HEK293T (cell line): ENCODE measurements at regions not wholly inside any gene's neighbourhood (a gene's known extent, or its start where the extent isn't known, plus 50 kb on each side); places are given as distances from the start of the nearest gene placed in this dataset.

ENCODE experiments used
- CTCF ChIA-PET: fragments of 350-600 bp; formaldehyde crosslinking; extraction: SDS; loops from one replicate; lab custom pipeline; 2021; ENCODE audit warnings: antibody characterized with exemption, inconsistent platforms; lab: Yijun Ruan, JAX
- POLR2A ChIA-PET: fragments of 350-600 bp; formaldehyde crosslinking; extraction: SDS; loops from one replicate; lab custom pipeline; 2020; ENCODE audit warnings: antibody characterized with exemption, inconsistent platforms; lab: Yijun Ruan, JAX
- DNase-seq: peaks from one replicate; pipeline ENCODE4 v3.0.0; 2012; ENCODE audit warnings: mixed read lengths; ENCODE audit errors: extremely low spot score
- ARNT ChIP-seq: fragments of 450-650 bp; IDR thresholded peaks from 2 replicates; pipeline ENCODE4 v1.6.1; 2017; ENCODE audit warnings: mild to moderate bottlenecking
- BHLHE40 ChIP-seq: fragments of 450-650 bp; IDR thresholded peaks from 2 replicates; pipeline ENCODE4 v1.6.1; 2016; ENCODE audit warnings: mild to moderate bottlenecking, moderate library complexity, borderline replicate concordance
- CTBP1 ChIP-seq: fragments of 450-650 bp; IDR thresholded peaks from 2 replicates; pipeline ENCODE4 v1.6.1; 2016; ENCODE audit warnings: borderline replicate concordance
- ELF4 ChIP-seq: fragments of 450-650 bp; IDR thresholded peaks from 2 replicates; pipeline ENCODE4 v1.6.1; 2017; ENCODE audit warnings: antibody characterized with exemption
- FOXA1 ChIP-seq: fragments of 450-650 bp; IDR thresholded peaks from 2 replicates; pipeline ENCODE4 v1.6.1; 2016; ENCODE audit warnings: mild to moderate bottlenecking
- FOXK2 ChIP-seq: fragments of 450-650 bp; IDR thresholded peaks from 2 replicates; pipeline ENCODE4 v1.6.1; 2016; ENCODE audit warnings: mild to moderate bottlenecking
- FOXM1 ChIP-seq: fragments of 450-650 bp; IDR thresholded peaks from 2 replicates; pipeline ENCODE4 v1.6.1; 2017; ENCODE audit warnings: mild to moderate bottlenecking, borderline replicate concordance
- HDGF ChIP-seq: fragments of 450-650 bp; IDR thresholded peaks from 2 replicates; pipeline ENCODE4 v1.6.1; 2017; ENCODE audit warnings: antibody characterized with exemption, borderline replicate concordance
- L3MBTL2 ChIP-seq: fragments of 450-650 bp; conservative IDR thresholded peaks from 2 replicates; pipeline ENCODE4 v1.6.1; 2016; ENCODE audit warnings: mild to moderate bottlenecking
- LEF1 ChIP-seq: fragments of 450-650 bp; IDR thresholded peaks from 2 replicates; pipeline ENCODE4 v1.6.1; 2017; ENCODE audit warnings: mild to moderate bottlenecking, borderline replicate concordance
- NFRKB ChIP-seq: fragments of 450-650 bp; IDR thresholded peaks from 2 replicates; pipeline ENCODE4 v1.6.1; 2016; ENCODE audit warnings: mild to moderate bottlenecking, moderate library complexity
- SP1 ChIP-seq: fragments of 450-650 bp; IDR thresholded peaks from 2 replicates; pipeline ENCODE4 v1.6.1; 2017
- SUZ12 ChIP-seq: fragments of 450-650 bp; IDR thresholded peaks from 2 replicates; pipeline ENCODE4 v1.6.1; 2016; ENCODE audit warnings: mild to moderate bottlenecking
- TARDBP ChIP-seq: fragments of 450-650 bp; IDR thresholded peaks from 2 replicates; pipeline ENCODE4 v1.6.1; 2016
- ZNF384 ChIP-seq: fragments of 450-650 bp; IDR thresholded peaks from 2 replicates; pipeline ENCODE4 v1.6.1; 2016
- TF ChIP-seq, protein P1 (sequence below): fragments of 450-650 bp; IDR thresholded peaks from 2 replicates; pipeline ENCODE4 v1.6.1; 2016

DNA sequence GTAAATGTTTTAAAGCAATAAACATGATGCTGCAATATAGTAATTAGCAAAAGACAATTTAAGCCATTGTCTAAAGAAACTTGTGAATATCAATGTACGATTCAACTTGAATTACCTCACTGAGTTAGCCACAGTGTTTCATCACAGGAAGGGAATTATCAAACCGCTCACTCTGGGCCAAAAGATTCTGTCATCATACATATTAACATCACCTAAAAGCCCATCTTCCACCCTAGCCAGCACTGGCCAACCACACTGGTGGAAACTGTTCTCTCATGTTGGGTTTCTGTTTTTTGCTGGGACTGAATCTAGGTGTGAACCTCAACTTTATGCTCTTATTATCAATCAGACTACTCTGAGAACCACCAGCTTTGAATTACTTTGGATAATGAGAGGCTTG is 497.7 kb upstream of the THBS1 start:
- DNase-seq: no peak
- POLR2A ChIA-PET: no interaction called here
- TF ChIP-seq NFRKB (no peak), TARDBP (no peak), ZNF384 (no peak), FOXM1 (no peak), ARNT (no peak), LEF1 (no peak), BHLHE40 (no peak), SP1 (no peak), CTBP1 (no peak), FOXA1 (no peak), L3MBTL2 (no peak), ELF4 (no peak), FOXK2 (no peak)
- TF ChIP-seq, protein P1, sequence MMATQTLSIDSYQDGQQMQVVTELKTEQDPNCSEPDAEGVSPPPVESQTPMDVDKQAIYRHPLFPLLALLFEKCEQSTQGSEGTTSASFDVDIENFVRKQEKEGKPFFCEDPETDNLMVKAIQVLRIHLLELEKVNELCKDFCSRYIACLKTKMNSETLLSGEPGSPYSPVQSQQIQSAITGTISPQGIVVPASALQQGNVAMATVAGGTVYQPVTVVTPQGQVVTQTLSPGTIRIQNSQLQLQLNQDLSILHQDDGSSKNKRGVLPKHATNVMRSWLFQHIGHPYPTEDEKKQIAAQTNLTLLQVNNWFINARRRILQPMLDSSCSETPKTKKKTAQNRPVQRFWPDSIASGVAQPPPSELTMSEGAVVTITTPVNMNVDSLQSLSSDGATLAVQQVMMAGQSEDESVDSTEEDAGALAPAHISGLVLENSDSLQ: no peak
- CTCF ChIA-PET: no interaction called here

DNA sequence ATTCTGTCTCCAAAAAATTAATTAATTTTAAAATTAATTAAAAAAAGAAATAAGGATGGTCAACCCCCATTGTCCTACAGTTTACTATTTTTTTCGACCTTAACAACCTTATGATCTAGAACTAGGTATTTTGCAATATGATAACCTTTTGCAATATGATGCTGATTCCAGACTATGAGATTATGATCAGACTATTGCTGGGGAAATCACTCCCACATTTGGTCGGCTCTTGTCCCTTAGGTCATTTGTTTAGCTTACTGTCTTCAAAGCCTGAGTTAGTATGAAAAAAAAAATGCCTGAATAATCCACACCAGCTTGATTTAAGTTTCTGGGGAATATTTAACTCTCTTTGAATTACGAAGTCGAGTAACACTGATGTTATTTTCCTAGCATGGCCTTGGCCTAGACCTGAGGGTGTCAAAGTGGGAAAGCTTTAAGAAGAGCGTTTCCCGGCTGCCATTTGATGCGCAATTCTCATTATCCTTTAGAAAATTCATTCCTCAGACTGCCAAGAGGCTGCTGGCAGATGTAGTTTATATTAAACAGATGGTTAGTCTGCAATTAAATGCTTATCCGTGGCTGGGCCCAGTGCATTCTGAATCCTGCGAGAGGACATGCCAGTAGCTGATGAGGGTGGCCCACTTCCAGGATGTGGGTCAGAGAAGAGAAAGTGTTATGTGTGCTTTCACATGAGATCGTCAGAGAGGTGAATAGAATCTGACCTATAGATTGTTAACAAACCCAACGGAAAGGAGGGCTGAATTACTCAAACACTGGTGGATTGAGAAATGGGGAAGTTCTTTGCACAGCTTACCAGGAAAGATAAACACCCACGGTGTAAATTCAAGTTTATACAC is 496.0 kb upstream of the THBS1 start:
- POLR2A ChIA-PET: no interaction called here
- DNase-seq: no peak
- CTCF ChIA-PET: no interaction called here
- TF ChIP-seq SP1: no peak
- TF ChIP-seq FOXM1: no peak
- no peak for TF ChIP-seq ZNF384
- no peak for TF ChIP-seq TARDBP
- no peak for TF ChIP-seq FOXK2
- TF ChIP-seq HDGF: no peak
- TF ChIP-seq, protein P1: no peak
- TF ChIP-seq NFRKB: no peak
- TF ChIP-seq SUZ12: no peak
- TF ChIP-seq L3MBTL2: no peak
- TF ChIP-seq CTBP1: no peak
- TF ChIP-seq LEF1: no peak

DNA sequence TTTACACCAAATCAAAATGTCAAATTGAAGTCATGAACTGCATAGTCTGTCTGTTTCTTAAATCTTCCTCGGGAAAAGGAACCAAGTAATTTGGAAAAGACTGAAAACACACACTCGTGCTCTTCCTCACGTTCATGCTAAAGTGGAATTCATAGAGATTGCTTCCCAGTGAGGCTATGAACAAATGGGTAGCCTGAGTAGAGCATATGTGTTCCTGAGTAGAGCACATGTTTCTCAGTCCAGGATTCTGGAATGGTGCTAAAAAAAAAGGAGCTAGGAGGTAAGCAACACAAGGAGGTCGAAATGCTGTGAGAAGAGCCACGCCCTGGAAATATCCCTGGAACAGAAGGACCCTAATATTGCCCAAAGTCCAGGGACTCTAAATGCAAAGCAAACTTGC is 494.2 kb upstream of the THBS1 start:
- POLR2A ChIA-PET: no interaction called here
- CTCF ChIA-PET: no interaction called here

DNA sequence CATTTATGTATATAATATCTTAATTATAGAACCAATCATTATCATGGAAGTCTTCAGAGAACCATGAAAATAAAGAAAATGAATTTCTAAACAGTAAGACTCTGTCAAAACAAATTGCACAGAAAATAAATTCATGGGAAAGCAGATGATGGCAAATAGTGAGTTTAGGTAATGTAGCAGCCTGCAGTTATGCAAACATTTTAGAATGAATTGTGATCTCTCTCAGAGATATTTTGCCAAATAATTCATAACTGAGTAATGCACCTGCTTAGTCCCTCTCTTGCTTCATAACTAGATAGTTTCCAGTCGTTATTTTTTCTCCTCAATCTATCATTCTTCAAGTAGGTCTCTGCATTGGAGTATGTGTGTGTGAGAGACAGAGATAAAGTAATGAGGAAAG is 492.7 kb upstream of the THBS1 start:
- DNase-seq: no peak
- CTCF ChIA-PET: no interaction called here
- POLR2A ChIA-PET: no interaction called here
- TF ChIP-seq L3MBTL2 (no peak), TARDBP (no peak), ZNF384 (no peak), ARNT (no peak), FOXA1 (no peak), SP1 (no peak), HDGF (no peak)
- TF ChIP-seq, protein P1: no peak

More for the DNA sequence above, 494.2 kb upstream of the THBS1 start:
- no peak for DNase-seq
- TF ChIP-seq SUZ12: no peak
- TF ChIP-seq ELF4: no peak
- TF ChIP-seq FOXM1: no peak
- no peak for TF ChIP-seq FOXA1
- no peak for TF ChIP-seq FOXK2

DNA sequence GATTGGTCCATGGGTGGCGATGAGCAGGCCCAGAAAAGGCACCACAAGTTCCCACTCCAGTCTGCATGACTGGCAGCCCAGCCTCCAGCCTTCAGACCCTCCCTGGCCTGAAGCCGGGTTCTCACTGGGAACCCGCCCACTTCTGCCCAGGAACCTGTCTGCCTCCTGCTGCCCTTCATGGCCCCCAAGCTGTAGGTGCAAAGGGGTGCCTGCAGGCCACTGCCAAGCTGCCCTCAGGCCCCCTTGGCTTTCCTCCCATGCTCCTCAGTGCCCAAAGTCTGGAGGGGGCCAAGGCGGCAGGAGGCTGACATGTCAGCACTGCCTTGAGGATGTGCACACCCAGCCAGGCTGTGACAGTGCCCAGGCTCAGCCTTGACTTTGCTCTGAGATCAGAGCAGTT is 488.5 kb upstream of the THBS1 start:
- TF ChIP-seq NFRKB (no peak), CTBP1 (no peak), BHLHE40 (no peak), ZNF384 (no peak), TARDBP (no peak), SP1 (no peak), ELF4 (no peak), FOXA1 (no peak), HDGF (no peak)
- ChIA-PET CTCF (no interaction called here), POLR2A (no interaction called here)
- DNase-seq: no peak

DNA sequence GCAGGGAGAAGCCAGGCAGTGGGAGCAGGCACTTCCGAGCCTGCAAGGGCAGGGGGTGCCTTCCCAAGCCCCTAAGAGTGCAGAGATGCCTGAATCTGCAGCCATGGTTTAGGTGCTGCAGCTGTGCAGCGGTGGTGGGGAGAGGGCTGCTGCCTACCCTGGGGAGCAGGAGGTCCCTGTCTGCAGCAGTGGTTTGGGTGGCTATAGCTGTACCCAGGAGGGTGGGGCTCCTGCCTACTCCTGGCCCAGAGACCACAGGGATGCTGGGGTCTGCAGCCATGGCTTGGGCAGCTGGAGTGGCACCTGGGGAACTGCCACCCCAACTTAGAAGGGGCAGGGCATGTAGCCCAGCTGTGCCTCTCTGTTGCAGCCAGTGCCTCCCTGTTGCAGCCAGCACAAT is 488.1 kb upstream of the THBS1 start:
- no peak for DNase-seq

More for the DNA sequence above, 488.1 kb upstream of the THBS1 start:
- CTCF ChIA-PET: no interaction called here
- TF ChIP-seq SUZ12: no peak
- TF ChIP-seq ZNF384: no peak
- TF ChIP-seq, protein P1: no peak
- TF ChIP-seq NFRKB: no peak
- TF ChIP-seq FOXA1: no peak
- no peak for TF ChIP-seq ARNT
- TF ChIP-seq HDGF: no peak
- no peak for TF ChIP-seq SP1
- POLR2A ChIA-PET: no interaction called here
